GM10248 (cell line): ENCODE measurements at regions not wholly inside any gene's neighbourhood (a gene's known extent, or its start where the extent isn't known, plus 50 kb on each side); places are given as distances from the start of the nearest gene placed in this dataset.
"Not testable (repeated sequence)": the region's sequence is repeated elsewhere in the genome, so short reads cannot be mapped to it uniquely, and the experiment has no call there.

Experiments used
- CTCF ChIA-PET: fragments of 300-600 bp; sonication (Branson Sonifier 250); formaldehyde crosslinking; extraction: SDS; loops from one replicate; lab custom pipeline; 2021; ENCODE audit warnings: antibody characterized with exemption; lab: Yijun Ruan, JAX
- POLR2A ChIA-PET: fragments of 350-650 bp; sonication (Branson Sonifier 250); formaldehyde crosslinking; extraction: SDS; loops from one replicate; lab custom pipeline; 2020; ENCODE audit warnings: antibody characterized with exemption; lab: Yijun Ruan, JAX
- DNase-seq: peaks from one replicate; pipeline ENCODE4 v3.0.0; 2012; ENCODE audit errors: extremely low spot score
- CTCF ChIP-seq: IDR thresholded peaks from 2 replicates; pipeline ENCODE4 v1.5.1; 2012; ENCODE audit warnings: mild to moderate bottlenecking, low read depth; ENCODE audit errors: extremely low read depth, missing control alignments, control extremely low read depth

- no peak for TF ChIP-seq CTCF
- ChIA-PET POLR2A (no interaction called here), CTCF (interaction anchor here (1.0 kb wide), 1 partner anchor 9 kb away, joined by 6 read pairs; no protein-coding TSS in a partner anchor)
- DNase-seq = no peak
These were observed 62.7 kb upstream of the ITGA11 start for GRCh38 chr15:68494573-68495110.

- DNase-seq = no peak
- POLR2A ChIA-PET = no interaction called here
- CTCF ChIA-PET = interaction anchor here (1.0 kb wide), 2 partner anchors 8 to 12 kb away, joined by 3 to 6 read pairs; no protein-coding TSS in a partner anchor
- TF ChIP-seq CTCF = no peak
These were observed 63.4 kb upstream of the ITGA11 start for GRCh38 chr15:68495221-68495950.

- no peak for TF ChIP-seq CTCF
- DNase-seq = no peak
- ChIA-PET POLR2A (no interaction called here), CTCF (interaction anchor here (0.9 to 1.1 kb wide), 3 partner anchors 11 to 63 kb away, joined by 3 to 4 read pairs (median 4); no protein-coding TSS in a partner anchor)
These were observed 64.2 kb upstream of the ITGA11 start for GRCh38 chr15:68495981-68496705.

GRCh38 chr15:68496751-68497150 is 64.8 kb upstream of the ITGA11 start:
- DNase-seq, POLR2A ChIA-PET: not testable (repeated sequence)
- CTCF ChIA-PET = interaction anchor here (0.9 to 1.8 kb wide), 4 partner anchors 12 to 178 kb away, joined by 3 to 4 read pairs (median 4); no protein-coding TSS in a partner anchor

- ChIA-PET POLR2A (no interaction called here), CTCF (interaction anchor here (0.9 to 1.8 kb wide), 3 partner anchors 12 to 178 kb away, joined by 3 to 4 read pairs (median 4); no protein-coding TSS in a partner anchor)
- no peak for DNase-seq
- TF ChIP-seq CTCF = no peak
These were observed 65.4 kb upstream of the ITGA11 start for GRCh38 chr15:68497206-68497910.

GRCh38 chr15:68498076-68498475 is 66.1 kb upstream of the ITGA11 start:
- ChIA-PET POLR2A (no interaction called here), CTCF (interaction anchor here (1.1 to 1.8 kb wide), 3 partner anchors 11 to 177 kb away, joined by 3 to 4 read pairs (median 3); no protein-coding TSS in a partner anchor)
- TF ChIP-seq CTCF = no peak
- no peak for DNase-seq
